ENCODE measurements at regions not wholly inside any gene's neighbourhood (a gene's known extent, or its start where the extent isn't known, plus 50 kb on each side); places are given as distances from the start of the nearest gene placed in this dataset.

DNA sequence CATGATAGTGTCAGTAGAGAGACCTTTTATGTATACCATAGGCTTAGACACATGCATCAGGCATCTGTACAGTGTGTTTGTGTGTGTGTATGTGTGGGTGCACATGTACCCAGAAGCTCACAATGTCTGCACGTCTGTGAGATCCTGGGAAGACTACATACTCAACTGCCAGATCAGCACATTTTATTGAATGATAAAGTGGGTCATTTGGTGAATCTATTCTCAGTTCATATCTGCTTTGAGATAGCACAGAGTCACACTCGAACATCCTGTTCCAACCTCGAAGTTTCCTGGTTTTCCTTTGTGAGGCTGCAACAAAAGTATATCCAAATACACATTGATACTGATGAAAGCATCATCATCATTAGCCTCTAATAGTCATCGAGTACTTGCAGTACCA is 63.6 kb downstream of the MAF start:
- TF ChIP-seq, protein P1, sequence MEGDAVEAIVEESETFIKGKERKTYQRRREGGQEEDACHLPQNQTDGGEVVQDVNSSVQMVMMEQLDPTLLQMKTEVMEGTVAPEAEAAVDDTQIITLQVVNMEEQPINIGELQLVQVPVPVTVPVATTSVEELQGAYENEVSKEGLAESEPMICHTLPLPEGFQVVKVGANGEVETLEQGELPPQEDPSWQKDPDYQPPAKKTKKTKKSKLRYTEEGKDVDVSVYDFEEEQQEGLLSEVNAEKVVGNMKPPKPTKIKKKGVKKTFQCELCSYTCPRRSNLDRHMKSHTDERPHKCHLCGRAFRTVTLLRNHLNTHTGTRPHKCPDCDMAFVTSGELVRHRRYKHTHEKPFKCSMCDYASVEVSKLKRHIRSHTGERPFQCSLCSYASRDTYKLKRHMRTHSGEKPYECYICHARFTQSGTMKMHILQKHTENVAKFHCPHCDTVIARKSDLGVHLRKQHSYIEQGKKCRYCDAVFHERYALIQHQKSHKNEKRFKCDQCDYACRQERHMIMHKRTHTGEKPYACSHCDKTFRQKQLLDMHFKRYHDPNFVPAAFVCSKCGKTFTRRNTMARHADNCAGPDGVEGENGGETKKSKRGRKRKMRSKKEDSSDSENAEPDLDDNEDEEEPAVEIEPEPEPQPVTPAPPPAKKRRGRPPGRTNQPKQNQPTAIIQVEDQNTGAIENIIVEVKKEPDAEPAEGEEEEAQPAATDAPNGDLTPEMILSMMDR (IDR thresholded peaks at IDR 0.05 in 2 of 3, conservative IDR thresholded peaks at IDR 0.05 in 1 of 3; ENCODE audit: borderline replicate concordance in 1 of 3, insufficient read depth in 1 of 3, low read depth in 2 of 3, low read length in 2 of 3), result no peak
- TF ChIP-seq, protein P2, sequence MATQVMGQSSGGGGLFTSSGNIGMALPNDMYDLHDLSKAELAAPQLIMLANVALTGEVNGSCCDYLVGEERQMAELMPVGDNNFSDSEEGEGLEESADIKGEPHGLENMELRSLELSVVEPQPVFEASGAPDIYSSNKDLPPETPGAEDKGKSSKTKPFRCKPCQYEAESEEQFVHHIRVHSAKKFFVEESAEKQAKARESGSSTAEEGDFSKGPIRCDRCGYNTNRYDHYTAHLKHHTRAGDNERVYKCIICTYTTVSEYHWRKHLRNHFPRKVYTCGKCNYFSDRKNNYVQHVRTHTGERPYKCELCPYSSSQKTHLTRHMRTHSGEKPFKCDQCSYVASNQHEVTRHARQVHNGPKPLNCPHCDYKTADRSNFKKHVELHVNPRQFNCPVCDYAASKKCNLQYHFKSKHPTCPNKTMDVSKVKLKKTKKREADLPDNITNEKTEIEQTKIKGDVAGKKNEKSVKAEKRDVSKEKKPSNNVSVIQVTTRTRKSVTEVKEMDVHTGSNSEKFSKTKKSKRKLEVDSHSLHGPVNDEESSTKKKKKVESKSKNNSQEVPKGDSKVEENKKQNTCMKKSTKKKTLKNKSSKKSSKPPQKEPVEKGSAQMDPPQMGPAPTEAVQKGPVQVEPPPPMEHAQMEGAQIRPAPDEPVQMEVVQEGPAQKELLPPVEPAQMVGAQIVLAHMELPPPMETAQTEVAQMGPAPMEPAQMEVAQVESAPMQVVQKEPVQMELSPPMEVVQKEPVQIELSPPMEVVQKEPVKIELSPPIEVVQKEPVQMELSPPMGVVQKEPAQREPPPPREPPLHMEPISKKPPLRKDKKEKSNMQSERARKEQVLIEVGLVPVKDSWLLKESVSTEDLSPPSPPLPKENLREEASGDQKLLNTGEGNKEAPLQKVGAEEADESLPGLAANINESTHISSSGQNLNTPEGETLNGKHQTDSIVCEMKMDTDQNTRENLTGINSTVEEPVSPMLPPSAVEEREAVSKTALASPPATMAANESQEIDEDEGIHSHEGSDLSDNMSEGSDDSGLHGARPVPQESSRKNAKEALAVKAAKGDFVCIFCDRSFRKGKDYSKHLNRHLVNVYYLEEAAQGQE (IDR thresholded peaks at IDR 0.05; ENCODE audit: low read depth), result no peak
- TF ChIP-seq SRF (IDR thresholded peaks at IDR 0.05; ENCODE audit: low read depth), result no peak
- TF ChIP-seq CEBPB (IDR thresholded peaks at IDR 0.05; ENCODE audit: low read depth), result no peak
- no peak for TF ChIP-seq TCF7L2 (IDR thresholded peaks at IDR 0.05; ENCODE audit: borderline replicate concordance, extremely low read depth, insufficient read depth, insufficient read length)
- no peak for TF ChIP-seq EZH2 (IDR thresholded peaks at IDR 0.05)
- TF ChIP-seq SP1 (IDR thresholded peaks at IDR 0.05; ENCODE audit: low read depth), result no peak
- TF ChIP-seq YY1 (IDR thresholded peaks at IDR 0.05; ENCODE audit: extremely low read depth, insufficient replicate concordance, low read depth, low read length), result no peak
- no peak for TF ChIP-seq ZFX (IDR thresholded peaks at IDR 0.05)
